MM.1S (cell line): ENCODE measurements at regions not wholly inside any gene's neighbourhood (a gene's known extent, or its start where the extent isn't known, plus 50 kb on each side); places are given as distances from the start of the nearest gene placed in this dataset.

Experiments used
- DNase-seq: peaks from one replicate; pipeline ENCODE4 v3.0.0-alpha.2; 2015
- H2AFZ ChIP-seq: fragments of 300-600 bp; sonication (generic); 2 replicates; pipeline ENCODE4 v1.6.0; 2016; ENCODE audit warnings: antibody characterized with exemption, low read length
- H3F3A ChIP-seq: fragments of 300-600 bp; sonication (generic); 2 replicates; pipeline ENCODE4 v1.6.1; 2016; ENCODE audit warnings: mild to moderate bottlenecking, antibody characterized with exemption, low read length, moderate library complexity, mixed read lengths; ENCODE audit not compliant: insufficient read depth
- H3K27ac ChIP-seq: fragments of 300-600 bp; sonication (generic); 2 replicates; pipeline ENCODE4 v1.5.1; 2016; ENCODE audit warnings: mild to moderate bottlenecking, low read length
- H3K27me3 ChIP-seq: fragments of 300-600 bp; sonication (generic); replicated peaks from 2 replicates; pipeline ENCODE4 v1.6.0; 2016; ENCODE audit warnings: low read length; ENCODE audit not compliant: insufficient read depth
- H3K36me3 ChIP-seq: fragments of 300-600 bp; sonication (generic); replicated peaks from 2 replicates; pipeline ENCODE4 v1.6.1; 2016; ENCODE audit warnings: mild to moderate bottlenecking, low read length, mixed read lengths; ENCODE audit not compliant: insufficient read depth
- H3K4me1 ChIP-seq: fragments of 300-600 bp; sonication (generic); 2 replicates; pipeline ENCODE4 v1.6.1; 2016; ENCODE audit warnings: low read length, mixed read lengths
- H3K4me2 ChIP-seq: fragments of 300-600 bp; sonication (generic); 2 replicates; pipeline ENCODE4 v1.6.0; 2016; ENCODE audit warnings: low read depth, low read length
- H3K4me3 ChIP-seq: fragments of 300-600 bp; sonication (generic); 2 replicates; pipeline ENCODE4 v1.5.1; 2016; ENCODE audit warnings: low read length, mixed read lengths
- H3K79me2 ChIP-seq: fragments of 300-600 bp; sonication (generic); 2 replicates; pipeline ENCODE4 v1.6.1; 2016; ENCODE audit warnings: mixed run types, low read length, mixed read lengths
- H3K9ac ChIP-seq: fragments of 300-600 bp; sonication (generic); 2 replicates; pipeline ENCODE4 v1.6.1; 2016; ENCODE audit warnings: low read length, mixed read lengths
- H3K9me2 ChIP-seq: fragments of 300-600 bp; sonication (generic); replicated peaks from 2 replicates; pipeline ENCODE4 v1.6.1; 2016; ENCODE audit warnings: mild to moderate bottlenecking, low read length, mixed read lengths; ENCODE audit not compliant: insufficient read depth
- H3K9me3 ChIP-seq: fragments of 300-600 bp; sonication (generic); replicated peaks from 2 replicates; pipeline ENCODE4 v1.6.1; 2016; ENCODE audit warnings: mild to moderate bottlenecking, low read length, mixed read lengths; ENCODE audit not compliant: insufficient read depth
- H4K20me1 ChIP-seq: fragments of 300-600 bp; sonication (generic); 2 replicates; pipeline ENCODE4 v1.6.1; 2016; ENCODE audit warnings: mild to moderate bottlenecking, low read length, moderate library complexity, mixed read lengths; ENCODE audit not compliant: insufficient read depth
- EZH2 ChIP-seq: fragments of 300-600 bp; sonication (generic); optimal IDR thresholded peaks from 2 replicates; pipeline ENCODE3; 2017; ENCODE audit warnings: low read depth, mild to moderate bottlenecking, antibody characterized with exemption, low read length, mixed read lengths
- EZH2phosphoT487 ChIP-seq: fragments of 300-600 bp; sonication (generic); IDR thresholded peaks from 2 replicates; pipeline ENCODE4 v1.6.1; 2018; ENCODE audit warnings: antibody characterized with exemption, low read length
- TF ChIP-seq, protein P1 (sequence below): fragments of 300-600 bp; sonication (generic); IDR thresholded peaks from 2 replicates; pipeline ENCODE4 v1.5.1; 2016; ENCODE audit warnings: antibody characterized with exemption, low read length, mixed read lengths

DNA sequence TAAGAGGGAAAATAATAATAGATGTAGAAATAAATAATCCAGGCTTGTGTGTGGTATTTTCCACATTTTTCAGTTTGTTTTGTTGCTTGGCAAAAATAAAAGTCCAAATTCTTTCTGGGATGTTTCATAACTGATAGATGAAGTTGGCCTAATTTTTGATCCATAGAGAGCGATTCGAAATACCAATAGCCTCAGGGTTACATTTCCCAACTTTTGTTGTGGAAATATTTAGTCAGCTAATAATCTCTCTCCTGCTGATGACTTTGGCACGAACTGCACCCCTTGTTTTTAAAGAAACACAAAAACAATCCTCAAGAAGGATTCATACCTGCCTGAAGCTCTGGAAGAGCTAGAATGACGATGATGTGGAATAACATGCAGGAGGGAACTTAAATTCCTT, 483.2 kb downstream of the ADRA2A start:
- DNase-seq = no peak
- no peak overlapping the region for H3K27ac ChIP-seq
- H3K36me3 ChIP-seq = no peaks in the 10 kb centered on the region
- no peaks in the 10 kb centered on the region for H3F3A ChIP-seq
- TF ChIP-seq, protein P1, sequence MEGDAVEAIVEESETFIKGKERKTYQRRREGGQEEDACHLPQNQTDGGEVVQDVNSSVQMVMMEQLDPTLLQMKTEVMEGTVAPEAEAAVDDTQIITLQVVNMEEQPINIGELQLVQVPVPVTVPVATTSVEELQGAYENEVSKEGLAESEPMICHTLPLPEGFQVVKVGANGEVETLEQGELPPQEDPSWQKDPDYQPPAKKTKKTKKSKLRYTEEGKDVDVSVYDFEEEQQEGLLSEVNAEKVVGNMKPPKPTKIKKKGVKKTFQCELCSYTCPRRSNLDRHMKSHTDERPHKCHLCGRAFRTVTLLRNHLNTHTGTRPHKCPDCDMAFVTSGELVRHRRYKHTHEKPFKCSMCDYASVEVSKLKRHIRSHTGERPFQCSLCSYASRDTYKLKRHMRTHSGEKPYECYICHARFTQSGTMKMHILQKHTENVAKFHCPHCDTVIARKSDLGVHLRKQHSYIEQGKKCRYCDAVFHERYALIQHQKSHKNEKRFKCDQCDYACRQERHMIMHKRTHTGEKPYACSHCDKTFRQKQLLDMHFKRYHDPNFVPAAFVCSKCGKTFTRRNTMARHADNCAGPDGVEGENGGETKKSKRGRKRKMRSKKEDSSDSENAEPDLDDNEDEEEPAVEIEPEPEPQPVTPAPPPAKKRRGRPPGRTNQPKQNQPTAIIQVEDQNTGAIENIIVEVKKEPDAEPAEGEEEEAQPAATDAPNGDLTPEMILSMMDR = no peak
- TF ChIP-seq EZH2 = no peak
- no peak for TF ChIP-seq EZH2phosphoT487
- no peaks in the 10 kb centered on the region for H3K79me2 ChIP-seq
- no peaks in the 10 kb centered on the region for H3K27me3 ChIP-seq
- no peaks in the 10 kb centered on the region for H3K9me3 ChIP-seq
- no peak overlapping the region for H2AFZ ChIP-seq
- H3K4me1 ChIP-seq = no peaks in the 10 kb centered on the region
- H3K4me2 ChIP-seq = no peak overlapping the region
- no peaks in the 10 kb centered on the region for H4K20me1 ChIP-seq
- no peak overlapping the region for H3K4me3 ChIP-seq
- H3K9ac ChIP-seq = no peak overlapping the region
- no peaks in the 10 kb centered on the region for H3K9me2 ChIP-seq

DNA sequence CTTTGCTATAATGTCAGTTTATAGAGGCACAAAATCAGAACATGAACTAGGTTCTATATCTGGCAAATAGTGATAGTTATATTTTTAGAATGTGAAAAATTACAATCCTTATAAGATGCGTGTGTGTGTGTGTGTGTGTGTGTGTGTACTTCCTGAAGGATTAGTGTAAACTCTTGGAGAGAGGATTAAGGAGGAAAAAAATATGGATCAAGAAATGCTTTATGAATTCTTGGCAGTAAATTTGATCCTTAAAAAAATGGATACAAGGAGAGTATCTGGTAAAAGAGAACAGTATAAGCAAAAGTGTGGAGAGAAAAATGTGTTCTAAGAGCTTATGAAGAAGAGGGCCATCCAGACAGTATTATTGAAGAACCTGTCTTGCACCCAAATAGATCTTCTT, 484.3 kb downstream of the ADRA2A start:
- Histone ChIP-seq H3K4me3 (no peak overlapping the region), H3K4me2 (no peak overlapping the region), H3K9me2 (no peaks in the 10 kb centered on the region), H3K9me3 (no peaks in the 10 kb centered on the region), H3K36me3 (no peaks in the 10 kb centered on the region), H3K27ac (no peak overlapping the region), H3K4me1 (no peaks in the 10 kb centered on the region), H3K27me3 (no peaks in the 10 kb centered on the region), H3K9ac (no peak overlapping the region), H2AFZ (no peak overlapping the region), H4K20me1 (no peaks in the 10 kb centered on the region), H3K79me2 (no peaks in the 10 kb centered on the region), H3F3A (no peaks in the 10 kb centered on the region)
- no peak for DNase-seq
- TF ChIP-seq EZH2 (no peak), EZH2phosphoT487 (no peak)
- TF ChIP-seq, protein P1 = no peak

DNA sequence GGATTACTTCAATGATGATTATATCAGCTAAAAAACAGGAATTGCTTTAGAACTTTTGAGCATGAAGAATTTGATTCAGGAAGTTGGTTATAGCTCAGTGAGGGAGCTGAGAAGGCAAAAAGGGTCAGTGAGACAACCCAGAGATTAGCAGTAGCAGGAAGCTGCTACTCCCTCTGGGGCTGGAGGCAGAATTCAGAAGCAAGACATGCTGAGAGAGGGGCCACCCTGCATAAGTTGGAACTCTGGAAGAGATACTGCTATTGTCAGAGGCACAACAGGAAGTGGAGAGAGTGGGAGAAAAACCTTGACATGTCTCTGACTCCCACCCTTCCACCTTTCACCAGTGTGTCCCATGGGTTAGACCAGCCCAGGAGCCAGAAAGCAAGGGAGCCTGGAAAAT, 488.7 kb downstream of the ADRA2A start:
- H3F3A ChIP-seq = no peaks in the 10 kb centered on the region
- no peaks in the 10 kb centered on the region for H4K20me1 ChIP-seq
- H3K9me2 ChIP-seq = no peaks in the 10 kb centered on the region
- DNase-seq = no peak
- no peak overlapping the region for H3K4me3 ChIP-seq
- H3K4me2 ChIP-seq = no peak overlapping the region
- no peaks in the 10 kb centered on the region for H3K36me3 ChIP-seq
- no peaks in the 10 kb centered on the region for H3K79me2 ChIP-seq
- H3K9me3 ChIP-seq = no peaks in the 10 kb centered on the region
- H3K4me1 ChIP-seq = no peaks in the 10 kb centered on the region
- H3K27ac ChIP-seq = no peak overlapping the region
- no peak overlapping the region for H3K9ac ChIP-seq
- TF ChIP-seq EZH2phosphoT487 (no peak), EZH2 (no peak)
- TF ChIP-seq, protein P1 = no peak
- no peak overlapping the region for H2AFZ ChIP-seq
- no peaks in the 10 kb centered on the region for H3K27me3 ChIP-seq
